Activated T-helper 17 cell treated with anti-CD3 and anti-CD28 coated beads, Interleukin-2, amount 50 U/mL, for 72 hours (primary cell): ENCODE measurements at regions not wholly inside any gene's neighbourhood (a gene's known extent, or its start where the extent isn't known, plus 50 kb on each side); places are given as distances from the start of the nearest gene placed in this dataset.

ENCODE experiments used
- ATAC-seq: fragments of 150-1000 bp; cut with Tn5 transposase; replicated peaks from 2 replicates; pipeline ENCODE4 v1.10.0; 2021; ENCODE audit warnings: mild to moderate bottlenecking, moderate library complexity
- H3K27ac Mint-ChIP-seq: one replicate; pipeline ENCODE4 v1.8.0; 2022; ENCODE audit warnings: mixed read lengths
- H3K27me3 Mint-ChIP-seq: one replicate; pipeline ENCODE4 v1.8.0; 2022; ENCODE audit warnings: mixed read lengths
- H3K36me3 Mint-ChIP-seq: one replicate; pipeline ENCODE4 v1.8.0; 2022; ENCODE audit warnings: low read depth, mild to moderate bottlenecking, mixed read lengths
- H3K4me1 Mint-ChIP-seq: one replicate; pipeline ENCODE4 v1.8.0; 2022; ENCODE audit warnings: mixed read lengths
- H3K4me3 Mint-ChIP-seq: one replicate; pipeline ENCODE4 v1.8.0; 2022; ENCODE audit warnings: mild to moderate bottlenecking, mixed read lengths
- H3K9me3 Mint-ChIP-seq: one replicate; pipeline ENCODE4 v1.8.0; 2022; ENCODE audit warnings: mixed read lengths

DNA sequence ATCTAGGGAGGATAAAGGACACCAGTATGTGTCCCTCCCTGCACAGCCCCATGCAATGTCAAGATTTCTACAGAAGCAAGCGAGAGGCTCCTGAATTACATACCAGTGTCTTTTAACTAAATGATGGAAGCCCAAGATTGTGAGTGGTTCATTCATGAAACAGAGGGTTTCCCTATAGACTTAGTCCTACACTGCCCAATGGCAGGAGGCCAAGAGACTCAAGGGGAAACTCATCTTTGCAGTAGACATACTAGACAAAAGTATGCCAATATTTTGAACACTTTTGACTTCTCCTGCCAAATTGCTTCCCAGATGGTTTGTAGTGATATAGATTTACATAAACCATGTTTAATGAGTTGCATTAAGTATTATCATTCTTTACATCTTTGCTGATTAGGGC lies 557.2 kb upstream of the JAG1 start:
- no peak overlapping the region for H3K4me3 Mint-ChIP-seq
- H3K9me3 Mint-ChIP-seq = no peaks in the 10 kb centered on the region
- no peak for ATAC-seq
- no peaks in the 10 kb centered on the region for H3K36me3 Mint-ChIP-seq
- no peaks in the 10 kb centered on the region for H3K4me1 Mint-ChIP-seq
- H3K27ac Mint-ChIP-seq = no peak overlapping the region
- peaks cover 3% of the 10 kb centered on the region for H3K27me3 Mint-ChIP-seq

DNA sequence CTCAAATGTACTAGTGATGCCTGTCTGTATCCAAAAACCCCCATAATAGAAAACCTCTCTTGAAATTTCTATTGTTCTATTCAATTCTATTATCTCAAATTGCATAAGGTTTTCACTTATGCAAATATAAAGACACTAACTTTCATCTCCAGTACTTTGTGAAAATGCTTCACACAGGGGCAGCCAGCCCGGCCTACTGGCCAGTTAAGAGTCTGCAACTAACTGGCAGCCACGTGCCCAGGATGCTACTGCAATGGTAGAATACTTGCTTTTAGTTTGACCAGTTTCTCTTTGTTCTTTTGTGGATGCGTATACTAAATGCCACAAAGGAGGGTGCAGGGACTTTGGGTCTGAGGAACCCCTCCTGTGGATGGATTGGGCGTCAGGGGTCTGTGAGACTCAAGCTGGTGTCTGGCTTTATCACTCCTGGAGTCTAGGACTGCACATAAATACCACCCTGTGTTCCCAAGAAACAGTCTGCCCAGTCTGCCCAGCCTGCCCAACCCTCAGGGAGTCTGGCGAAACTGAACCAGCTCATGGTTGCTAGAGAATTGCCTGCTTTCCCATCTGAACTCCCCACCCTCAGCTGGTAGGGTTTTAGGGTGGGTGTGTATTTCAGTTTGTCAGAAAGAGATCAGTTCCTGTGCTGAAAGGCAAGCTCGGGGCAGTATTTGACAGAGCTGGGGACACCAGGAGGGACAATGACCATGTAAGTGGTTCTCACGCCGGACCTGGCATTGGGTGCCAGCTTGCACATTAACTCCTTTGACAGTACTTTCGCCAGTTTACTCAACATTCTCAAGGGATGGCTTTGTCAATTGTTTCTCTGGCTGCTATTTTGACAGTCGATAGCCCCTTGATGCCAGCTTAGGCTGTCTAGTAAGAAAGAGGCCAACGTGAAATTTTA lies 558.2 kb upstream of the JAG1 start:
- Mint-ChIP-seq H3K27ac (no peak overlapping the region), H3K4me1 (no peaks in the 10 kb centered on the region), H3K4me3 (no peak overlapping the region), H3K27me3 (peaks cover 3% of the 10 kb centered on the region), H3K36me3 (no peaks in the 10 kb centered on the region), H3K9me3 (no peaks in the 10 kb centered on the region)
- ATAC-seq = no peak

DNA sequence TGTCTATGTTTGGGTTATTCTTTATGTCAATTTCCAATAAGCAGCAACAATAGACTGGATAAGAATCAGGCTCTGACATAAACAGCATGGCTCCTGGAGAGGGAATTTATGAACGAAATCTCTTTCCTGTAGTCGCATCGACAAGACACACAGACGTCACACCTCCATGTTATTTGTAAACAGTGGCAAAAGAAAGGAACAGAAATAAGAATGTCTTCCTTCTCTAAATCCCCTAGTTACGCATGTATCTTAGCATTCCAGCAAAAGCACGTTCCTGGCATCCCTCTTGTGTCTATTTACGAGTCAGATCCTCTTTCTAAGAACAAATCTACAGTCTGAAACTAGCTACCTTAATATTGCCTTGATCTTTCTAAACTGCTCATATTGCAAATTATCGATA lies 559.1 kb upstream of the JAG1 start:
- Mint-ChIP-seq H3K27ac (no peak overlapping the region), H3K27me3 (peaks cover 3% of the 10 kb centered on the region), H3K36me3 (no peaks in the 10 kb centered on the region), H3K9me3 (peaks cover 2% of the 10 kb centered on the region), H3K4me3 (no peak overlapping the region), H3K4me1 (no peaks in the 10 kb centered on the region)
- ATAC-seq = no peak

DNA sequence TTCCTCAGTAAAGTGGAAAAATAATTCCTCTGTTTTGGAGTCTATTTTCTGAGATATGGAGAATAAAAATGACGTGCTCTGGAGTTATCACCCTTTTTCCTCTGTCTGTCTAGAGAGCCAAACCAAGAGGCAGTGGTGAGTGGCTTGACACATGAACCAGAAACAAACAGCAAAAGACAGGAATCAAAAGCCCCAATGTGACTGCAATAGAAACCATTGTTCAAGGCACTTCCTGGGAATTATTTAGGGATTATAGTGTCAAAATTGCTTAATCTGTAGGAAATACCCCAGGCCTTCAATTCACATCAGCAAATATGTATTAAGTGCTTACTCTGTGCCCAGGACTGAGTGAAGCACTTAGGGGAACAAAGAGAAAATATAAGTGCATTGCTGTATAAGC lies 560.4 kb upstream of the JAG1 start:
- Mint-ChIP-seq H3K36me3 (no peaks in the 10 kb centered on the region), H3K4me1 (no peaks in the 10 kb centered on the region), H3K9me3 (peaks cover 4% of the 10 kb centered on the region), H3K27ac (no peak overlapping the region), H3K4me3 (no peak overlapping the region), H3K27me3 (peaks cover 3% of the 10 kb centered on the region)
- ATAC-seq = no peak

DNA sequence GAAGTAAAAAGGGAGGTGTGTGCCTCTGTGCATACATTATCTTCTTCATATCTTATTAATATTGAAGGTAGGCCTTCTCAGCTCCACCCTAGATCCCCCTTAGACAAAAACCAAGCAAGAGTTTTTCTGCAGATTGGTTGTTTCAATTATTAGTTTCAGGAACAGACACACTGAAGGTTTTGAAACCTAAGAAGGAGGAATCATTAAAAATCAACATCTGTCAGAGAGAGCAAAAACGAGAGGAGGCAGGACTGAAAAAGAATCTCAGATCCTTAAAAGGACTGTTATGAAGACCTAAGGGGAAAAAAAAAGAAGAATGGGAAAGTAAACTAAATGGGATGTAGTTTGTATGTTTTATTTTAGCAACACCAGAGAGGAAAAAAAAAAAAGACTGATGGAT lies 560.8 kb upstream of the JAG1 start:
- Mint-ChIP-seq H3K27me3 (peaks cover 3% of the 10 kb centered on the region), H3K4me1 (no peaks in the 10 kb centered on the region), H3K27ac (no peak overlapping the region), H3K36me3 (no peaks in the 10 kb centered on the region), H3K9me3 (peaks cover 4% of the 10 kb centered on the region), H3K4me3 (no peak overlapping the region)
- ATAC-seq = no peak

DNA sequence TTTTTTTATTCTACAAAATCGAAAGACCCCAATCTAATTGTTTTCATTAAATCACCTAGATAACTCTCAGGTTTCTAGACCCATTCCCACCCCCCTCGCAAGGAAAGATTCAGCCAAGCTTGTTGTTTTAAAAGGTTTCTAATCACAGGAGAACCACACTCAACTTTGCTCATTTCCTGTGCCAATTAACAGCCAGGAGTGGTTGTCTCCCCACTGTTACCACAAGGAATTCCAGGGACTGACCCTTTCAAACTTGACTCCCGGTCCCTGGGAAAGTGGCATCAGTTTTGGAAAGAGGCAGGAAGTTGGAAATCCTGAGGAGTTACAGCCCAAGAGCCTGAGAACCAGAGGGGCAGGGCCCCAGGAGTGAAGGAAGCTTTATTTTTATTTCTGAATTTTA lies 561.3 kb upstream of the JAG1 start:
- peaks cover 4% of the 10 kb centered on the region for H3K9me3 Mint-ChIP-seq
- no peaks in the 10 kb centered on the region for H3K27me3 Mint-ChIP-seq
- H3K4me1 Mint-ChIP-seq = no peaks in the 10 kb centered on the region
- ATAC-seq = no peak
- no peak overlapping the region for H3K27ac Mint-ChIP-seq
- H3K4me3 Mint-ChIP-seq = no peak overlapping the region
- no peaks in the 10 kb centered on the region for H3K36me3 Mint-ChIP-seq

DNA sequence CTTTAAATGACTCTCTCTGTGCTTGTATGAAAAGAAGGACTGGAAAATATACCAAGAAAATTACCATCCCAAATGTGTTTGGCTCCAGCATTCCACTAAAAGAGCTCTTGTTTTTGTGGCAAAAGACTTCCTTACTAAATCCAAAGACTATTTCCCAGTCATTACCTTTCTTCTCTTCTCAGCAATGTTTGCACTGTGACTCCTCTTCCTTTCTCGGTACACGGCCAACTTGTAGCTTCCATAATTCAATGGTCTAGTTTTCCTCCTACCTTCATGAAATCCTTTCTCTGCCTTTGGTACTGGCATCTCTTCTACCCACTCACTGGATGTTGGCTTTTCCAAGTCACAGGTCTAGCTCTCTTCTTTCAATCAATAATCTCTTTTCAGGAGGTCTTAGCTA lies 568.5 kb upstream of the JAG1 start:
- Mint-ChIP-seq H3K4me3 (no peak overlapping the region), H3K9me3 (peaks cover 4% of the 10 kb centered on the region), H3K4me1 (no peaks in the 10 kb centered on the region), H3K27me3 (no peaks in the 10 kb centered on the region), H3K27ac (no peak overlapping the region), H3K36me3 (no peaks in the 10 kb centered on the region)
- no peak for ATAC-seq

DNA sequence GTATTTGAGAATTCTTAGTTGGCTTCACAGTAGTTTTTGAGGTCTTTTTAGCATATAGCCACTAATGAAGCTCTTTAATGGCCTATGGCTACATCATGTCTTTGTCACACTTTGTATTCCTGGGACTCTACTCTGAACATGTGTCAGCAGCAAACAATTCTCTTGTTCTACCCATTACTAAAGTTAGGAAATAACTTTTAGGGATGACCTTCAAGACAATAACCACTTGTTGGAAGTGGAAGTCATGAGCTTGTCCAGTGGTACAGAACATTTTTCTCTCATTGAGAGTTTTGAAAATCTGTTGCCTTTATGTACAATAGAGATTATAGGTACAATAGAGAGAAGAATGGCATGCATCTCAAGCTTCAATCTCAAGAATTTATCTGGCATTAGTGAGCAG lies 571.6 kb upstream of the JAG1 start:
- H3K9me3 Mint-ChIP-seq = no peaks in the 10 kb centered on the region

DNA sequence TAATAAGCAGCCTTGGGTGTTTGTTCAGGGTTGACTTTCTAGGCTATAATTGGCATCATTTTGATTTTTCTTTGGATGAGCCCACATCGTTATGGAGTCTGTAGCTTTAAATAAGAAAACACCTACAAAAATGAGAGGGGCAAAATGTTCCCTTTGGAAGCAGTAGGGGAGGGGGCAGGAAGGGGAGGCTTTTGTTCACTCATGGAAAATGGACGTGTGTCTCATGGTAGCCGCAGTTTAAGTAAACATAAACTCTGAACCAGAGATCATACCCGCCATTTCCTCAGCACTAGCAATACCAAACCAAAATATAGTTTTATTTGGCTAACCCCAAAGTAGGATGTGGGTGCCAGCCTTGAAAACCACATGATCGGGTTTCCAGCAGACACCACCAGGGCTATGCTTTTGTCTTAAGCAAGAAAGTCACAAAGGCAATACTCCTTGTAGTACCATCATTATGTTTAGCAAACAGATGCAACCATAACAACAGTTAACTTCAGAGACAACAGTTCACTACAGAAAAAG lies 572.5 kb upstream of the JAG1 start:
- Mint-ChIP-seq H3K9me3 (no peaks in the 10 kb centered on the region), H3K27ac (no peak overlapping the region), H3K4me1 (no peaks in the 10 kb centered on the region), H3K27me3 (peaks cover 3% of the 10 kb centered on the region), H3K36me3 (no peaks in the 10 kb centered on the region), H3K4me3 (no peak overlapping the region)
- ATAC-seq = no peak

More for the DNA sequence above, 571.6 kb upstream of the JAG1 start:
- Mint-ChIP-seq H3K27ac (no peak overlapping the region), H3K27me3 (peaks cover 3% of the 10 kb centered on the region), H3K36me3 (no peaks in the 10 kb centered on the region), H3K4me1 (no peaks in the 10 kb centered on the region), H3K4me3 (no peak overlapping the region)
- no peak for ATAC-seq

DNA sequence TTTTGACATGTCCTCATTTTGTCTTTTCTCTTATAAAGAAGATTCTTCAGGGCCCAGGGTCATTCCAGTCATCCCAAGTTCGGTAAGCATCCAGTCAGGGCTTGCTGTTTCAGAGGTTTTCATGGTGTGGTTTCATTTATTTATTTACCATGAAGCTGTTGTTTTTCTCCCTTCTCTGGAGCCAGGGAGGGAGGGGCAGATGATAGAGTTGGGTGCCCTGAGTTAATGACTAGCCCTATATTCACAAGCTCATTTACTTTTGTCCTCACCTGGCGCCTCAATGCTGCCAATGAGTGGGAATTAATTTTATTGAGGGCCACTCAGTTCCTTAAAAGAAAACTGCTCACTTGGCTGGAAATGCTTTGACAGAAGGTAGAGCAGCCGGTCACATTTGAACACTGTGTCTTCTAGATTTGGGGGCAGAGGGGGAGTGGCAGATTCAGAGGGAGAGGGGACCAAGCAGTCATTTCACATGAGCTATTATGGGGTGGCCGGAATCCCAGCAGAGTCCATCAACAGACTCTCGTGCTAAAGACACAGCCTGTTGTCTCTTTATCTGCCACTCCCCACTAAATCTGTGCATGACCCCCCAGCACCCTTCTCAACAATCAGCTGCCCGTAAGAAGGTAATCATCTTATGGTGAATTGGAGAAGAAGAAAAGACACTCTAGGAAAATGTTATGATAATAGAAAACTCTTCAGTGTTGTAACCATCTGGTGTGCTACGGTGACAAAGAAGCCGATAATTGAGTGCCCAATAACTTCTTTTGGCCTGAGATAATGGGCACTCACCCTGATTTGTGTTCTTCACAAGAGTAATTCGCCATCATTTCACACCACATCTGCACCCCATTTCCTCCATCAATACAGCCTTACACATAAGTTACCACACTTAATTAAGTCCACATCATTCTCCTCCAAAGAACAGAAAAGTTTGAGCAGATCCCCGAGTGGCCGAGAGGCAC lies 573.5 kb upstream of the JAG1 start:
- Mint-ChIP-seq H3K27me3 (peaks cover 3% of the 10 kb centered on the region), H3K27ac (no peak overlapping the region), H3K4me1 (no peaks in the 10 kb centered on the region), H3K4me3 (no peak overlapping the region), H3K36me3 (no peaks in the 10 kb centered on the region), H3K9me3 (no peaks in the 10 kb centered on the region)
- ATAC-seq = no peak

DNA sequence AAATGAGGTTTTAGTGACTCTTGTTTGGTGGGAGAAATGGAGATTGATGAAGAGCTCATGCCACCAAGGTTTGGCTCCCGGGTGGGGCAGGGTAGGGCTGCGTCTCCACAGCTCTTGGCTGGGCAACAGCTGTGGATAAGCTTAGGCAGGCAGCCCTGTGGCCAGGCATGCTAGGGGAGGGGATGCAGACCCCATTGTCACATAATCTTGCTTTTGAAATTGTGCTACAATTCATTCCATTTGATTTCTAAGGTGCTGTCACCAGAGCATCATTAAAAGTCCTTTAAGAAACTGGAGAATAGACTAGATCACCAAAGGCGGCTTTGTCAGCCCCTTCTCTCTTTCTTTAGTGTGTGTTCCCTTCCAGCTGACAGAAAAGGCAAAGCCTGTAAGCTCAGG lies 574.2 kb upstream of the JAG1 start:
- Mint-ChIP-seq H3K4me3 (no peak overlapping the region), H3K27ac (no peak overlapping the region), H3K4me1 (no peaks in the 10 kb centered on the region), H3K9me3 (peaks cover 3% of the 10 kb centered on the region), H3K36me3 (no peaks in the 10 kb centered on the region), H3K27me3 (peaks cover 3% of the 10 kb centered on the region)
- no peak for ATAC-seq

DNA sequence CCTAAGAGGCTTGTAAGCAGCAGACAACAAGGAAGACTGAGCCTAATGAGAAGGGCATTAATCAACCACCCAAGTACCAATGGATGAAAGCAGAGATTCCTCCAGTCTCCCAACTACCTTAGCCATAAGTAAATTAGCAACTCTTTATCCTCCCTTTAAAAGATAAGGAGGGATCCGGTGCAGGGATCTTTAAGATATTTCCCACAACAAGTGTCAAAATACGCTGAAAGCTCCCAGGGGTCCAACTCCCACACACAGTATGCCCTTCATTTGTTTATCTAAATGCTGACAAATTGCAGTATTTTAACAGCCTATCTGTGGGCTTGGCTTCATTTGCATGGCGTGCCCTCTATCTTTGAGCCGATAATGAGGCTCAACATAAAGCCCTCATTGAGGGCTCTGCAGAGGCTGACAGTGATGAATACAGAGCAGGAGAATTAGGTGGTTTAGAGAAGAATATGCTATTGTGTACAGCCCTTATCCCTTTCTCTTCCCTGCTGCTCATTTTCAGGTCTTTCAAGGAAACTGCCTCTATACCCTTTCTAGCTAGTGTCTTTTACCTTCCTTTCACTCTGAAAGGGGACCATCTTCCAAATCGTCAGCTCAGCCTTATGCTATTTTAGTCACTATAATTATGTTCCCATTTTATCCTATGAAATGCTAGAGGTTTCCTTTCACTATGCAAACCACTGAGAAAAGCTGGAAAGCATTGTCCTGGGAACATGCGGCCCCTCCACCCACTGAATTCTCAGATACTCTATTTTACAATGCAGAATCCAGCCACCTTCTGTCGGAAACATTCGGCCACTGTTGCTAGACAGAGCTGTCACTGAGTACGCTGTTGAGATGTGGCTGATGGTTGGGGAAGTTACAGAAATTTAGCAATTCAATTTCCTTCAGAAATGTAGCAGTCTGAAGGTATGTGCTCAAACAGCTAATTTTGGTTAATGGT lies 575.2 kb upstream of the JAG1 start:
- Mint-ChIP-seq H3K9me3 (peaks cover 11% of the 10 kb centered on the region), H3K4me1 (no peaks in the 10 kb centered on the region), H3K4me3 (no peak overlapping the region), H3K36me3 (no peaks in the 10 kb centered on the region), H3K27me3 (peaks cover 3% of the 10 kb centered on the region), H3K27ac (no peak overlapping the region)
- no peak for ATAC-seq

DNA sequence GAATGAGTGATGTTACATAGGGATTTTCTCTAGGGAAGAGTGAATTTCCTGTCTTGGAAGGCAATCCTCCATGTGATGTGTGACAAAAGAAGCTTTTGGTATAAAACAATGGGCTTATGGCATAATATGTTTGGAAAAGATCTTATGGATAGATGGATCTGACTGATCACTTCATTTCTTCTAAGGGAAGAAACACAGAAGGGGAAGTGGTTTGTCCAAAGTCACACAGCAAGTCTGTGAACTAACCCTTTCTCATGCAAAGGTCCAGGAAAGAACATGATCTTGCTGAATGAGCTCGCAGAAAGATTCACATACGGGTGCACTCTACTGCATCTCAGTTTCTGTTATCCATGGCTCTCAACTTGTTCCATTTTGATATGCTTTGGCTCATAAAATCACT lies 575.9 kb upstream of the JAG1 start:
- no peak for ATAC-seq
- Mint-ChIP-seq H3K27me3 (peaks cover 3% of the 10 kb centered on the region), H3K27ac (no peak overlapping the region), H3K4me3 (no peak overlapping the region), H3K36me3 (no peaks in the 10 kb centered on the region), H3K4me1 (no peaks in the 10 kb centered on the region), H3K9me3 (peaks cover 11% of the 10 kb centered on the region)

DNA sequence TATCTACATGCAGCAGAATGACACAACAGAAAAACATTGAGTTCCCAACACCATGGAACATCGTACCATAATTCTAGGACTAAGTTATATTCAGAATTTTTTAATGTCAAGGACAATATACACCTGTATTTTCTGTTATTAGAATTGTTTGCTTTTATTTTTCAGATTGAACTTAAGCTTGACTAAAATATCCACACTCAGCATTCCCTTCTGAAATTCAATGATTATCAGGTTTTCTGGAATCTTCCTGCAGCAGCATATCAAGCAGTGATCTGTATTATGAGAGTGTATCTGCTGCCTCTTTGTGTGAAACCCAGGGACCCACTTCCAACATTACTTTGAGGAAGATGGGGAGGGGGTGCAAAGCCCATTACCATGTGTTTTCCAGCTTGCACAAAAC lies 578.6 kb upstream of the JAG1 start:
- H3K4me1 Mint-ChIP-seq = no peaks in the 10 kb centered on the region
- no peaks in the 10 kb centered on the region for H3K36me3 Mint-ChIP-seq
- no peak for ATAC-seq
- no peak overlapping the region for H3K27ac Mint-ChIP-seq
- H3K9me3 Mint-ChIP-seq = peaks cover 17% of the 10 kb centered on the region
- H3K4me3 Mint-ChIP-seq = no peak overlapping the region
- H3K27me3 Mint-ChIP-seq = peaks cover 3% of the 10 kb centered on the region
